Retina (tissue), 1 donor: ENCODE measurements at regions not wholly inside any gene's neighbourhood (a gene's known extent, or its start where the extent isn't known, plus 50 kb on each side); places are given as distances from the start of the nearest gene placed in this dataset.

Experiments used
- DNase-seq: peaks from one replicate; pipeline ENCODE4 v3.0.0-alpha.2; 2016

DNA sequence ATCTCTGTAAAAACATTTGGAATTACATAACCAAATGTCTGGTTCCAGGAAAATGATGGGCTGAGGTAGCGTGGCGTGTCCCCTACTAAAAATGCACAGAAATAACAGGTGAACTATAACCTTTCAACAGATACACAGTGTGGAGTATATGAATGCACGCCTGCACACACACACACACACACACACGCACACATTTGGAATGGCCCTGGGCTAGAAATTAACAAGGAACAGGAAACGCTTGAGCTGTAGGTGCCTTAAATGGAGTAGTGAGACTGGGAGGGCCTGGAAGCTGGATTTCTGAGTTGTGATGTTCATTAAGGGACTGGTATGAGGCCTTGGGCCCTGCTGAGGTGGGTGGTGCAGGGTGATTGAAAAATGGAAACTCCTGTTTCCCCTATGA is 246.5 kb upstream of the C1orf174 start:
- DNase-seq = no peak

DNA sequence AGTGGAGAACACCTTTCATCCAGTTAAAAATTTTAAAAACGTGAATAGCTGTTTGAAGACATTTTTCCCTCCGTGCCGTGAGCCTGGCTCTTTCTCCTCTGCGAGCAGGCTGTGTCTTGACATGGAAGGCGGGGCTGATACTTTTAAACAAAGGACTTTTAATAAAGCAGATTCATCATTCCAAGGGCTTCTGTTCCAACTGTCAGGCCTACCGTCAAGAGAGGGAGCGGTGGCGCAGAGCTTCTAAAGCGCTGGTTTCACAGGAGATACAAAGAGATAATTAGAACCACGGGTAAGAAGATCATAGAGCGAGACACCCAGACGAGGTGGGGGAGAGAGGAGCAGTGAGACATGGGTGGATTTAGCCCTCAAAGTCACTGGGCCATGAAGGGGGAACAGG is 247.4 kb upstream of the C1orf174 start:
- DNase-seq = no peak

DNA sequence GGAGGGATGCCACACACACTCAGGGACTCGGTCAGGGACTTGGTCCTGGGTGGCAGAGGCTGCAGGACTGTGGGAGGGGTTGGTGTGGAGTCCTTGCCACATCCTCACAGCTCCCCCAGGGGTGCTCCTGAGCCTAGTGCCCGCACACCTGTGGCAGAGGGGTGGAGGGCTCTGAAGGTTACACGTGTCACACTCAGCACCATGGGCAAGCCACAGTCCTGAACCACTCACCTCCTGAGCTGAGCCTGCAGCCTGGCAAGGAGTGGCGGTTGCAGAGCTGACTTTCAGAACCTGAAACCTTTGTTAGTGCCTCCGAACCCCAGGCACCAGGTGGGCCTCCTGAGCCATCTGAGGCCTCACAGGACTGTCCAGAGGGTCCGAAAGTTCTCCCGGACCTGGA is 249.2 kb upstream of the C1orf174 start:
- no peak for DNase-seq

DNA sequence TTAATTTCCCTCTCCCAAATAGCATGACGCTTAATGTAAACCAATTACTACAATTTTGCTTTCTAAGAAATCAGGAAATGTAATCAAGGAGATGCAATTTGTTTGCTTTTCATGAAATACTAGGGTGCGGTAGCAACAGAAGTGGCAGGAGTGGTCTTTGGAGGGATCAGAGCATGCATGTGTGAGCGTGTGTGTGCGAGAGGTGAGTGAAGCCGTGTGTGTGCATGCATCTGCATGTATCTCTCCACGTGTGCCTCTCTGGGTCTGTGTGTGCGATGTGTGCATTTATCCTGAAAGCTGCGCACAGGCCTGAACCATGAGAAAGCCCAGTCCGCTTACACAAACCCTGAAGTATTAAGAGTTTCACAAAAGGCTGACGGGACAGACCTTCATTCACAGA is 249.8 kb upstream of the C1orf174 start:
- DNase-seq = no peak

DNA sequence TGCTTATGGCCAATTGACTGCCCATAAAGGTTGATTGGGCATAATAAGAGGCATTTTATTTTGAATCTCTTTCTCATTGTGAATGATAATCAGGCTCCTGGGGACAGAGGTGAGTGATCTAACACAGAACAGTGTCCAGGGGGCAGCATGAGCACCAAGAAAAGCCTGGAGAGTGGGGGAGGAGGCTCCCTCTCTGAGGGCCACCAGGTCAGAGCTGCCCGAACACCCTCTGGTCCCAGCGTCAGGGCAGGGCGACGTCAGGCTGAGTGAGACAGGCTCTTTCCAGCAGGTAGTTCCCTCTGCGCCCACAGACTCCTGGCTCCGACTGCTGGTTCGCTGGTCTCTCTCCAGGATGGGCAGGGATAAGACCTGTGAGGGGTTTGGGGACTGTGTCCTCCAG is 250.2 kb upstream of the C1orf174 start:
- DNase-seq = no peak

DNA sequence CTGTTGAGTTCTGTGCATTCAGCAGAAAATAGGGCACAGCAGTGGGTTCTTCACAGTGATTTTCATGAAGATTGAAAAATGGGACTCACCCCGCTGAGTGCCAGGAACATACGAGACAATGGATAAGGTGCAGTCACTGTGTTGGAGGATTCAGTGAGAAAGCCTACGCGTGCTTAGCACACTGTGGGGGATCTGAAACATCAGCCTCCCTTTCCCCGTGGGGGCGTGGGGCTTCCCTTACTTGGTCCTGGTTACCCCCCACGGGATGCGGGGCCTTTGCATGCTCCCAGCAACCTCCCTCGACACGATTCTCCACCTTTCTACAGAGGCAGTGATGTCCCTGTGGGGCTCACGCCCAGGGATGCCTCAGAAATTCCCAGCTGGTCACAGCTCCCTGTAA is 252.2 kb upstream of the C1orf174 start:
- no peak for DNase-seq

DNA sequence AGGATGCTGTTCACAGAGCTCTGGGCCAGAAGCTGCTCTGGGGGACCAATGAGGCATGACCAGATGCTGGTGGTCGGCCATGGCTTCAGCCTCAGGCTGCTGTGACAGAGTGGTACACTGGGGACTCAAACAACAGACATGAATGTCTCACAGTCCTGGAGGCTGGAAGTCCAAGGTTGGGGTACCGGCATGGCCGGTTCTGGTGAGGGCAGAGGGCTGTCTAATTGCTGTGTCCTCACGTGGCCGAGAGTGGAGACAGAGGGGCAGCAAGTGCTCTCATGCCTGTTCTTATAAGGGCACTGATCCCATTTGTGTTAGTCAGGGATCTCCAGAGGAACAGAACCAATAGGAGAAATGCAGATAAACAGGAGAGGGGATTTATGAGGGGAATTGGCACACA is 253.5 kb upstream of the C1orf174 start:
- no peak for DNase-seq

DNA sequence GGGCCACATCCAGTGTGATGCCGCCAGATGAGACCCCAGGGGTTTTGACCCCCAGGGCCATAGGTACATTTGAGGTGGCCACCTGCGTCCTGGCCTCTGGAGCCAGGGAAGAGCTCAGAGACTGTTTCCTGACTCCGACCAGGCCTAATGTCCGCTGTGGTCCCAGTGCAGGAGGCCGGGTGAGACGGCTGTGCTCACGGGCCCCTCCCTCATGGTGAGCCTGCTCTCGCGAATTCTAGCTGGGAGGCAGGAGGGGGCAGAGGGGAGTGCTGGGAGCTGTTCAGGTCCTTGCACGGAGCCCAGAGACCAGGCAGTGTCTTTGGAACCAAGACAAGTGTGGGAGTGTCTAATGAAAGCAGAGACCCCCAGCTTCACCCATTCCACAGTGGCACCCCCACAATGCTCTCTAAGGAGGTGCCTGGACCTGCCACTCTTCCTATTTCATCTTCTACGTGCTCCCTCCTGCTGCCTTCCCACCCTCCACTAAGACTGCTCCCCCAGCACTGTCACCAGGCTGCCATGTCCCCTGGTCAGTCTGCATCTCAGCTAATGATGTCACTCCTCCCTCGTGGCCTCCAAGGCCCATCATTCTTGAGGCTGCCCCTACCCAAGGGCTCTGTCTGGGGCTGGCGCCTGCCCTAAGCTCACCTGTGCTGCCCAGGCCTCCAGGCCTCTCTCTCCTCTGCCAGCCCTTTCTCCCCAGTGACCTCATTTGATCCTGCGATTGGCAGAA is 256.3 kb upstream of the C1orf174 start:
- no peak for DNase-seq

DNA sequence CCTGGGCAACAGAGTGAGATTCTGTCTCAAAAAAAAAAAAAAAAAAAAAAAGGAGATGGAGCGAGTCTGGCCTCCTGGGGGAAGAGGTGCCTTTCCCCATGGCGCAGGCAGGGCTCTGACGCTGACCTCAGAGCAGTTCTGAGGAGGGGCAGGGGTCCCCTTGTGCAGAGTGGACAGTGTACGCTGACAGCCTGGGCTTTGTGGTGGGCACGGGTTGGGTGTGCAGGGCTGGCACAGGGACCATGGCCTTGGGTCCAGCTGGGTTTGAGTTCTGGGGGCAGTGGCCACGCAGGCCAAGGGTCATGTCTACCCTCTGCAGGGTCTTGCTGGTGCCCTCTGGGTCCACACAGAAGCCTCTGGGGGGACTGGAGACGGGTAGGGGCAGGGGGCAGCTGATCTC is 260.1 kb upstream of the C1orf174 start:
- DNase-seq = no peak

DNA sequence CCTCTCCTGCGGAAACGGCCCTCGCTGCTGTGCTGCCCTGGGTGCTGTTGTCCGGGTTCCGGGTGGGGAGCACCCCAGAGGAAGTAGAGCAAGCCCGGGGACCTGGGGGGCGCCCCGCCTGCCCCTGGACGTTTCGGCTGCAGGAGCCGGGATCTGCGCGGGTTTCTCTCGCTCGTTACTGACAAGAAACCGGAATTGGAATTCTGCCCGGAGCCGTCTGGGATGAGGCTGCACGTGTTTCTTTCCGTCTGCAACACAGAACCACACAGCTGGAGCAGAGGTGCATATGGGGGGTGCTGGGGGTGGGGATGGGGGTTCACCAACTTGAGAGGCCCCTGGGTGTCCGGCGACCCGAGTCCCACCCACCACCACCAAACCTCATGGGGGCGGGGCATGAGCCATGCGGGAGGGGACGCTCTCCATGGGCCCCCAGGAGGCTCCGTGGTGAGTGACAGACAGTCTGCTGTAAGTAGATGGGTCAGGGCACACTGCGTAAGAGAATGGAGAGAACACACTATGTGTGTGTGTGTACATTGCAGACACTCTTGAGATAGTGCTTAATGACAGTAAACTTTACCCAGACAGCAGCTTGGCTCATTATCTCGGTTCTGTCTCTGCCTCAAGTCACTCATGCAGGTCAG is 261.4 kb upstream of the C1orf174 start:
- DNase-seq = no peak

DNA sequence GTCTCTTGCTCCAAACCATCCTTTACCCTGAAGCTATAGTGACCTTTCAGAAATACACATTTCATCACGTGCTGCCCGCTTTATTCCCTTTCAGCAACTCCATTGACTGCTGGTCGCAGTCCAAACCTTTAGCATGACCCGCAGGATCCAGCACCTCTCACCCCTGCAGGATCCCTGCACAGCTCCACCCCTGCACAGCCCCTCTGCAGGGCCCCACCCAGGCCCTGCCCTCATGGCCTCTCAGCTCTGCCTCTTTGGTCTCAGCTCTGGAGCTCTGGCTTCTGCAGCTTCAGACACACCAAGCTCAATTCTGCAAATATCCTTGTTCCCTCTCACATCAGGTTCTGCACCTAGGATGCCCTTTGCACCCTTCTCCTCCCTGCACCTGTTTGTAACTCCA is 264.9 kb upstream of the C1orf174 start:
- DNase-seq = no peak

DNA sequence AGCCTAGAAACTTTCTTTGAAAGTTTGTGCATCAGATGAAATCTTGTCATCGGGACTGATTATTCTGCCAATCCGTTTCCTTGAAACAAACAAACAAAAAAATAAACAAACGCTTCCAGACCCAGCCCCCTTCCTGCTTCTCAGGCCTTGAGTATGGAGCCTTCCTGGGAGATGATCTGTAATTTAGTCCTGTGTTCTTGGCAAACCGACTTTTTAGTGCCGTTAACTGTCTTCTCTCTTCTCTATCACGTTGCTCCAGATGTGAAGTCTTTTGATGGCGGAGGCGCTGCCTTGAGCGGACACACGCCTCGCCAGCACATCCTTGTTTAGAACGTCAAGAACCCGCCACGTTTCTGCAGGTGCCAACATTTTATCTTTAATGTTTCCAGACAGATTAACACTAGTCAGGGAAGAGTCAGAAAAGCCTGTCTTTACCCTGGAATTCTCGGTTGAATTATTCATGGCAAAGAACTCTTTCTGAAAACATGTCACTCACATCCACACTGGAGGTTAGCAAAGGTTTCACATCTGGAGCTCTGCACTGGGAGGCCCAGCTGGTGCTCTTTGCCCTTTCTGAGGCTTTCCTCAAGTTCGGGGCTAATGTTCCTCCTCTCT is 265.7 kb upstream of the C1orf174 start:
- DNase-seq = no peak

DNA sequence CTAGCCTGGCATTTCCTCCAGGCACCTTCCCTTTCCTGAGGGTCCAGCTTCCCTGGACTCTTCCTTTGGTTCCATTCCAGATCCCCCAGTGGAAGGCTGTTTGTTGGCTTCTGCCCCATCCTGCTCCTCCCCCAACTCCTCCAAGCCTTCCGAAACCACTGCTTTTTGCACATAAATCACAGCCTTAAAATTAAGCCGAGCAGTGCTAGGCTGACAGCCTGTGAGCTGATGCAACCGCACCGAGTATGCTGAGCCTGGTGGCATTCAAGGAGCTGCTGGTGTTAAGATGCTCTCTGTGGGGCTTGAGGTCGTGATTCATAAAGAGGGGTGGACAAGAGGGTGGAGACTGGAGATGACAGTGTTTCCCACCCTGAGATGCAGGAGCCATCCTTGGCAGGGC is 266.6 kb upstream of the C1orf174 start:
- no peak for DNase-seq

DNA sequence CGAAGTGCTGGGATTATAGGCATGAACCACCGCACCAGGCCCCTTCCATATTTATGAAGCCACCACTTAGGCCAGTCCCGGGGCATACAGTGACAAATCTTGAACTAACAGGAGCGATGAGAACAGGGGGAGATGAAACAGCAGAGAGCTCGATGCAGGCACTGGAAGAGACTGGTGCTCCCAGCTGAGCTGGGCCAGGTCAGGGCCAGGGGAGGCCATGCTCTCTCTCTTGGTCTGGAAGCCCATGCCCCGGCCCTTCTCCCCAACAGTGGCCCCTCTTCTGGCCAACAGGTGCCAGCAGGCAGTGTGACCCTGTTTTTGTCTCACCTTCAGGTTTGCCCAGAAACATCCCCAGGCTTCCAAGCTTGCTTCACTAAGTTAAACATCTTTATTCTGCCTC is 269.9 kb upstream of the C1orf174 start:
- no peak for DNase-seq

DNA sequence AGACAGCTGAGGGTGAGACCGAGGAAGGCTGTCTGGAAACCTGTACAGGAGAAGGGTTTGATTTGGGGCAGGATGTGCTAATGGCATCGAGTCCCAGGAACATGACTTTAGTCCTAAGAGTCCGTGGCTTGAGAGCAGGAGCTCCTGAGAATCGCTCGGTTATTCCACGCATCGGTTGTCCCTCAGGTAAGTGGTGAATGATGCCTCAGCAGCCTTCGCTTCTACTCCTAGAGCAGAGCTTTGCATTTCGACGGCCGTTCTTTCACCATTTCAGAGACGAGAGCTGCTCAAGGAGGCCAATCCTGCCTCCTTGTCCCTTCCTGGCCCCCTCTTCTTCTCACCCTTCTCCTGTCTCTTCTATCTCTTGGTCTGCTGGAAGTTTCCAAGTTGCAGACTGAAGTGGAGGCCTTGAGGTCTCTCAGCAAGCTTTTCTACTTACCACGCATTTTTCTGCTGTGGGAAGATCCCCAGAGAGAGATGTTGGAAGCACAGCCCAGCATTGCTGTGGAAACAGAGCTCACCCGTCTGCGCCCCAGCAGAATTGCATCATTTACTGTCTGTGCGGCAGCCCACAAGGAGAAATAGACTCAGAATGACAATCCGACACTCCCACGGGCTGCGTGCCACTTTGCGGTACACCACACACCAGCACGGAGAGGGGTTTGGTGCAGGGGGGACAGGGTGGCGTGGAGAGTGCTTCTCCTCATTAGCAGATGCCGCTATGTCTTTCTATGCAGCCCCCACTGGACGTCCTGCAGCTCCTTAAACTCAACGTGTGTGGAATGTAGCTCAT is 270.7 kb upstream of the C1orf174 start:
- no peak for DNase-seq

DNA sequence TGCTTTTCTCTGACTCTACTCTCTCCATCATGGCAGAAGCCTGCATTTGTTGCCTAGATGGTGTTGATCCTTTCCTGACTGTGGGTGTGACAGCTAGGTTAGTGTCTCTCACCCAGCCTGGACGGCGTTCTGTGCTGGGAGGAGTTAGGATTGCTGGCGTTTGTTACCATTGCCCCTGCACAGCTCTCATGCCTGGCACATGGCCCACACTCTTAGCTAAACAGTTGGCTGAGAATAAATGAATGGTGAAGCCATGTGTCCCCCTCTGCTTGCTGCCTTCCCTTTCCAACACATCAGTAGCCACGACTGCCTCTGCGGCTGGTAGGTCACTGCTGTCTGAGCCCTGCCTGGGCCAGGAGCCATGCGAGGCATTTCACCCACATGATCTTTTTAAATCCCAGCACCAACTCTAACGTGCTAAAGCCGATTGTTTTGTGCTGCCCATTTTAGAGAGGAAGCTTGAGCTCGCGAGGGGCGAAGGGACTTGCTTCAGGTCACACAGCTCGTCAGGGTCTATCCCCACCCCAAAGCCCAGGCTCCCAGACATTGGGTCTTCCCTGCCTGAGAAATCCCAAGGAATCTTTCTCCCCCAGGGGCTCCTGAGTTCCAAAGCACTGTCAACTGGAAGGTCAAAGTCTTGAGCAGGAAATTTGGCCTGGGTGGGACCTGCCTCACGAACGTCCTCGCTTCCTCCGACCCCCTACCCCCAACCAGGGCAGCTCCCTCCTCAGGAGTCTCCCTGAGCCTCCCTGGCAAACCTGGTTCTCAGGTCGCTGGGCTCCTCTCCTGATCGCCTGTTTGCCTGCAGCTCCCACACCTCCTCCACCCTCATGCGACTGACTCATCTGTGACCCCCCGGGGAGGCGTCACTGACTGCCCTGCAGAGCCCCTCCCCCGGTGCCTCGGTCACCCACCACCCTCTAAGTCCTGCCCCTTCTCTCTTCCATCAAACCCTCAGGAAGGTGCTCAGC is 271.7 kb upstream of the C1orf174 start:
- no peak for DNase-seq

DNA sequence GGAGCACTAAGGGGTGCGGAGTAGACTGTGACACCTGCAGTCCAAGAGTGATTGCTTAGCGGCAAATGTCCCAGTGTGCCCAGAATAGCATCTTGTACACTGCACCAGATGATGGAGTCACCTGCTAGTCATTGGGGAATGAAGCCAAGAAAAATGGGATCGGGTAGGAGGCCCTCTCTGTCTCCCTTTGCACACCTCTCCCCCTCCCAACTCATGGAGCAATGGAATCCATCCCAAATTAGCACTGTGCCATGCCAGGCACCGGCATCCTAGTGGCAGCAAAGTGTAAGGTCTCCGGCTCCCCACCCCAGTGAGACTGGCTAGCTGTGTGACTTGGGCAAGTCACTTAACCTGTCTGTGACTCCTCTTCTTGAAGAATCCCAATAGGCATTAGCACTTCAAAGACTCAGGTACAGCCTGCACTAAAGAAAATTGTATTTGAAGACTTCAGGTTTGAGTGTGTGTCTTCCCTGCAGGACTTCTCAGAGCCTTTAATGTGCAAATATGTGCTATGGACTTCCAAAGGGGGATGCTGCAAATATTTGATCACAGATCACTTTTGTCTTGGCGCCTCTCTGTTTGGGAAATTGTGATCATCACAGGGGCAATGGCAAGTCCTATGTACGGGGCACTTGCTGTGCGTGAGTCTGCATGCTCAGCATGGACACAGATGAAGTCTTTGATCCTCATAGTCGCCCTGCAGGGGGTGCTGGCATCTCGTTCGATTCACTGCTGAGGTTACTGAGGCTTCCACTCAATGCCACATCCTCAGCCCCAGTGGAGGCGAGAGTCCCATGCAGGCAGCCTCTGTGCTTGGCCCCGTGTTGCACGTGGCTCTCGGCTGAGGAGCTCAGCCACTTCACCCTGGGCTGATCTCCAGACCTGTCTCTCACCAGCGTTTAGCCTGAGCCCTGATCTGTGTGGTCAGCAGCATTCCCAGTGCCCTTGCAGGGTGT is 272.9 kb upstream of the C1orf174 start:
- no peak for DNase-seq

DNA sequence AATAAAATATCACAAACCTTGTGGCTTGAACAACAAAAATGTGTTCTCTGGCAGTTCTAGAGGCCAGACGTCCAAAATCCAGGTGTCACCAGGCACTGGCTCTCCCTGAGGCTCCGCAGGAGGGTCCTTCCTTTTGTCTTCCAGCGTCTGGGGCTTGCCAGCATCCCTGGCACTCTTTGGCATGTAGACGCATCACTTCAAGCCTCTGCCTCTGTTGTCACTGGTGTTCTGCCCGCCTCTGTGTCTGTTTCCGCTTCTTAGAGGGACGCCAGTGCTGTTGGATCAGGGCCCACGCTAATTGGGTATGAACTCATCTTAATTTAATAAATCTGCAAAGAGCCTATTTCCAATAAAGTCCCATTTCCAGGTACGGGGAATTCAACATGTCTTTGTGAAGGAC is 273.7 kb upstream of the C1orf174 start:
- no peak for DNase-seq

DNA sequence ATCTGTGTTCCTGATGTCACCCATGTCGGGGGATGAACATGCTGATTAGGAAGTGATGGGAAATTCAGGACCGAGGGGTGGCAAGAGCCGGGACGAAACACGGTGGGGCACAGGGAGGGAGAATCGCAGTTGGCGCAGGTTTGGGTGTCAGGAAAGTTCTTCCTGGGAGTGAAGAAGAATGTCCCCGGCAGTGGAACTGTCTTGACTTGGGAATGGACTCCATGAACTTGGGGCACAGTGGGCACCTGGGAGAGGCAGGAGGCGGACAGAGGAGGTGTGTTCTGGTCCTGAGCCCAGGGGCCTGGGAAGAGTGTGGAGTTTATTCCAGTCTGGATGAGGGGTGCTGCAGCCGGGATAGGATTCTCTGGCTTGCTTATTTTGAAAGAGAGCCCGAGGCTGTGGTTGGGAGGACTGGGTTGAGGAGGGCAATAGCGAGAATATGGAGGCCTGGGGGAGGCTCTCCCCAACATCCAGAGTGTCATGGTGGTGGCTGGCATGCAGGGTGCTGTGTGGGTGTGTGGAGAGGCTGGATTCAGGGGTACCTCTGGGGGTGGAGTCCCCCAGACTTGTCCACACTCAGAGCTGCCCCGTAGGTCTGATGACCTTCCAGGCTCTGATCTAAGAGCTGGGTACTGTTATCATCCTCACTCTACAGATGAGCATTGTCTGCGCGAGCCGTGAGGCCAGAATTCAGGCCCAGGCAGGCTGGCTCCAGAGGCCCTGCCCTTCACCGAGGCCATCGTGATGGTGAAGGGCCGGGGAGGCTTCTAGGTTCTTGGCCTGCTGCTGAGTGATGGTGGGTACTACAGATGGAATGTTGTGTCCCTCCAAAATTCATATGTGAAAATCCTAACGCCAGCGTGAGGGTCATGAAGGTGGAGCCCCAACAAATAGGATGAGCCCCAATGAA is 274.5 kb upstream of the C1orf174 start:
- DNase-seq = no peak
